ENCODE measurements at regions not wholly inside any gene's neighbourhood (a gene's known extent, or its start where the extent isn't known, plus 50 kb on each side); places are given as distances from the start of the nearest gene placed in this dataset.

DNA sequence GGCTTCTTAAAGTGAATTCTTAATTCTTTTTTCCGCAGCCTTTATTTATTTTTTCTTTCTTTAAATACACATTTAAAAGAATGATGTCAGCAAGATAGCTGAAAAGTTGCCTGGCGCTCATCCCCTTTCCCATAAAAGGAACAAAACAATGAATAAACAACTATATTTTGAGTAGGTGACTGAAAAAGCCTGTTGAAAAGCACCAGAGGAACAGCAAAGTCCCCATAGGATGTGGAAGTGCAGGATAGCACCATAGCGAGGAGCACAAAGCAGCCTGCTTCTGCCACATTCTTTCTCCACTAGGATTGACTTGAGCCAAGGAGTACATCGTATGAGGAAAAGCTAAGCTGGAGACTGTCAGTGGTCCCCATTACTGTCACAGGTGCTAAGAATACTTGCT is 754.9 kb downstream of the SQOR start:
- no peak for DNase-seq (ENCODE audit: insufficient read length, low spot score)
- no peak for FAIRE-seq
- TF ChIP-seq, protein P1, sequence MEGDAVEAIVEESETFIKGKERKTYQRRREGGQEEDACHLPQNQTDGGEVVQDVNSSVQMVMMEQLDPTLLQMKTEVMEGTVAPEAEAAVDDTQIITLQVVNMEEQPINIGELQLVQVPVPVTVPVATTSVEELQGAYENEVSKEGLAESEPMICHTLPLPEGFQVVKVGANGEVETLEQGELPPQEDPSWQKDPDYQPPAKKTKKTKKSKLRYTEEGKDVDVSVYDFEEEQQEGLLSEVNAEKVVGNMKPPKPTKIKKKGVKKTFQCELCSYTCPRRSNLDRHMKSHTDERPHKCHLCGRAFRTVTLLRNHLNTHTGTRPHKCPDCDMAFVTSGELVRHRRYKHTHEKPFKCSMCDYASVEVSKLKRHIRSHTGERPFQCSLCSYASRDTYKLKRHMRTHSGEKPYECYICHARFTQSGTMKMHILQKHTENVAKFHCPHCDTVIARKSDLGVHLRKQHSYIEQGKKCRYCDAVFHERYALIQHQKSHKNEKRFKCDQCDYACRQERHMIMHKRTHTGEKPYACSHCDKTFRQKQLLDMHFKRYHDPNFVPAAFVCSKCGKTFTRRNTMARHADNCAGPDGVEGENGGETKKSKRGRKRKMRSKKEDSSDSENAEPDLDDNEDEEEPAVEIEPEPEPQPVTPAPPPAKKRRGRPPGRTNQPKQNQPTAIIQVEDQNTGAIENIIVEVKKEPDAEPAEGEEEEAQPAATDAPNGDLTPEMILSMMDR (IDR thresholded peaks at IDR 0.05; ENCODE audit: insufficient read depth, missing control alignments) = no peak

- DNase-seq (ENCODE audit: insufficient read length, low spot score) (no peak), FAIRE-seq (no peak)
- TF ChIP-seq, protein P1 (IDR thresholded peaks at IDR 0.05; ENCODE audit: insufficient read depth, missing control alignments) = no peak
Measured at GRCh38 chr15:46394463-46394862, 759.6 kb downstream of the SQOR start.

DNA sequence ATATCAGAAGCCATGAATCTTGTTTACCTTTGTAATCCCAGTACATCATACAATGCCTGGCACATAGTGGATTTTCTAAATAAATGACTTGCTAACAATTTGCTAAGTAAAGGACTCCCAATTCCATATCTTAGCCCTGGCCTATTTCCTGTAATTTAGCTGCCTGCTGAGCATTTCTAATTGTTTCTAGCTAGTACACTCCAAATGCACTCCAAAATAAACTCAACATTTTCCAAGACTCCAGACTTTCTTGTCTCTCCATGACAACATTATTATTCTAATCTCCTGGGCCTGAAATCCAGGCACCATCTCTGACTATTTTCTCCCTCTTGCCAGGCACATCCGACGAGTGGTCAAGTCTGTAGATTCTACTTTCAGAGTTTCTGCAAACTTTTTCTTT is 773.5 kb downstream of the SQOR start:
- TF ChIP-seq, protein P1 (IDR thresholded peaks at IDR 0.05; ENCODE audit: insufficient read depth, missing control alignments) = no peak
- FAIRE-seq (no peak), DNase-seq (ENCODE audit: insufficient read length, low spot score) (no peak)

DNA sequence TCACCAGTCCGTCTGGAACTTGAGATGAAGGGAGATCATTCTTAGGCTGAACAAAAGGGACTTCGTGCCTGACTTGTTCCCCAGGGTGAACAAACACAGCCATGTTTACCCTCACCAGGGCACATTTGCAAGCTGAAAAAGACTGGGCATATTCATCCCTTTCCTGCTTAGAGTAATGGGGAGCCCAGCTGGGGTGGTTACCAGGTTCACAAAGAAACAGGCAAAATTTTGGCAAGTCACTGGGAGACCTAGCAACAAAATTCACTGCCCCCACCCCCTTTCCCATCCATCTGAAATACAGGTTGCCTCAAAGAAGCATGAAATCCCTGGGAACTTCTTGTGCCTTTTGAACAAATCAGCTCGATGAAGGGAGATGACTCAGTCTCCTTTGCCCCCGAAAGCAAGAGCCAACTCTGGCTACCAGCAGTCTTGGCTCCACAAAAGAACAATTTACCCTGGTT is 775.0 kb downstream of the SQOR start:
- DNase-seq (ENCODE audit: insufficient read length, low spot score) = no peak
- TF ChIP-seq, protein P1 (IDR thresholded peaks at IDR 0.05; ENCODE audit: insufficient read depth, missing control alignments) = no peak
- FAIRE-seq = no peak

DNA sequence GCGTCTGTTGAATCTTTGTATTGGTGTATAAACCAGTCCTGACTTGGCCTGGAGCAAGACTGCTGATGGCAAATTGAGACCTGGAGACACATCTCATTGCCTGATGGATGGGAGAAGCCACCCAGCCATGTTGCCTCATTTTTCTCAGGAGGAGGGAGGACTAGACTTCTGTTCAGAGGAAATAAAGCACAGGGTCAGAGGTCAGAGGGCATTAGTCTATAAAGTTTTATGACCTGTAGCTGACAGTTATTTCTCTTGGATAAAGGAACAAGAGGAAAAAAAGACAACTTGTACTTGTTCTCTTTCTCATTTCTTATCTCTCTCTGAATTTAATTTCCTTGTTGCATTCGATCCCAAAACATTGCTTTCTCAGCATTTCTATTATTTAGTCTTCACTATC is 775.9 kb downstream of the SQOR start:
- no peak for DNase-seq (ENCODE audit: insufficient read length, low spot score)
- TF ChIP-seq, protein P1 (IDR thresholded peaks at IDR 0.05; ENCODE audit: insufficient read depth, missing control alignments) = no peak
- no peak for FAIRE-seq

DNA sequence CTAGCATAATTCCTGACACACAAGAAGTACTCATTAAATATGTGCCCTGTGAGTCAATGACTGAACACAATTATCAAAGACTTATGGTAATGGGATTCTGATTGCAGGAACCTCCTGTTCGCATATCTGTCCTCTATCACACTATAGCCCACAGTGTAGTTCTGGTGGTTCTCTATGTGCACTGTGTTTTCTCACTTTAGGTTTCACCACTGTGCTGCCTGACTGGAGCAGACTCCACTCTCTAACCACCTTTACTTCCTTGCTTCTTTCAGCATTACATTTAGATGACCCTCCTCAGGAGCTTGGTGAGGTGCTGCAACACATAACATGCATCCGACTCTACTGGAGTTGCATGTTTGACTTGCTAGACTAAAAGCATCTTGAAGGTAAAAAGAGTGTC is 777.1 kb downstream of the SQOR start:
- TF ChIP-seq, protein P1 (IDR thresholded peaks at IDR 0.05; ENCODE audit: insufficient read depth, missing control alignments) = no peak
- DNase-seq (ENCODE audit: insufficient read length, low spot score) (no peak), FAIRE-seq (no peak)

DNA sequence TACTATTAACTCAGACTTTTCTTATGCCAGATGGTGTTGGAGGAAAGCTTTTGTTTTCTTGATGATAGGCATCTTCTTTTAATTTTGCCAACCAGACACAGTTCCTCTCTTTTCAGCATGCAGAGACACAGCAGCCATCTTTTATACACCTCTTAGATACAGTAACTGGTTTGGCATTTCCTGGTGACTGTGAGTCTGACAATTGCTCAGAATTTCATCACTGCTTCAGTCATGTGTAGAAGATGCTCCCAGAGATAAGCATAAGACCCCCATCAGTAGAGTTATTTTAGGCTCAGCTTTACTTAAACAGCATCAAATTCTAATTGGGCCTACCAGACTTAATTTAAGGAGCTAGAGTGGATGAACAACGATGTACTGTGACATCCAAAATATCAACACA is 779.0 kb downstream of the SQOR start:
- FAIRE-seq (peak; percentile 6), DNase-seq (ENCODE audit: insufficient read length, low spot score) (no peak)
- TF ChIP-seq, protein P1 (IDR thresholded peaks at IDR 0.05; ENCODE audit: insufficient read depth, missing control alignments) = no peak

Measured in D721Med (cell line).